ENCODE measurements at regions not wholly inside any gene's neighbourhood (a gene's known extent, or its start where the extent isn't known, plus 50 kb on each side); places are given as distances from the start of the nearest gene placed in this dataset.
A peak's percentile ranks its signal among the peaks of the same experiment; 100 is the strongest.

GRCh38 chr20:53891306-53891894 lies 179.0 kb downstream of the BCAS1 start:
- H3K79me1 ChIP-seq (replicated peaks; ENCODE audit: low read length, poor library complexity, severe bottlenecking), result no peaks in the 10 kb centered on the region
- H2BK12ac ChIP-seq (ENCODE audit: low read length in 2 of 2), result peak overlapping the region in 1 of 2 experiments; percentile 90
- H3K14ac ChIP-seq (ENCODE audit: low read length in 2 of 2), result no peak overlapping the region
- H2AFZ ChIP-seq (ENCODE audit: low read depth, low read length), result no peak overlapping the region
- WGBS, result 33% methylated on average over 1 of the region's 1 CpG
- no peak overlapping the region for H3K23ac ChIP-seq (ENCODE audit: low read length in 2 of 2)
- no peak overlapping the region for H4K91ac ChIP-seq (ENCODE audit: low read length)
- peak overlapping the region; percentile 53 for H3K9ac ChIP-seq (ENCODE audit: low read length)
- peak overlapping the region in 1 of 2 experiments; percentile 84 for H3K18ac ChIP-seq (ENCODE audit: low read depth in 1 of 2, low read length in 2 of 2)
- no peak overlapping the region for H2BK120ac ChIP-seq (ENCODE audit: low read depth, low read length)
- peak overlapping the region; percentile 64 for H2AK5ac ChIP-seq (ENCODE audit: low read length, severe bottlenecking)
- H3K4me3 ChIP-seq (ENCODE audit: insufficient read depth in 1 of 2, low read depth in 1 of 2, low read length in 2 of 2), result peak overlapping the region in 1 of 2 experiments; percentile 52
- H3K27ac ChIP-seq (ENCODE audit: low read length, poor library complexity, severe bottlenecking), result no peak overlapping the region
- H2BK15ac ChIP-seq (ENCODE audit: low read depth, poor library complexity, severe bottlenecking), result peak overlapping the region; percentile 92
- no peak overlapping the region for H3K4me2 ChIP-seq (ENCODE audit: low read length, poor library complexity, severe bottlenecking)
- DNase-seq, result peak; percentile 86
- H2BK5ac ChIP-seq (ENCODE audit: low read depth, low read length, poor library complexity, severe bottlenecking), result no peak overlapping the region
- peak overlapping the region; percentile 46 for H4K8ac ChIP-seq (ENCODE audit: low read length)
- H3K36me3 ChIP-seq (ENCODE audit: control insufficient read depth in 1 of 2, insufficient read depth in 2 of 2, low read depth in 1 of 2, low read length in 2 of 2), result peaks cover 0 to 2% of the 10 kb centered on the region in 2 experiments
- peaks cover 8% of the 10 kb centered on the region for H3K9me3 ChIP-seq (ENCODE audit: control insufficient read depth, low read length)
- peak overlapping the region; percentile 21 to 42 for H3K4ac ChIP-seq (ENCODE audit: low read depth in 1 of 2, low read length in 2 of 2)
- no peaks in the 10 kb centered on the region for H3K27me3 ChIP-seq (ENCODE audit: control insufficient read depth in 1 of 2, insufficient read depth in 1 of 2, low read length in 2 of 2)
- H3K4me1 ChIP-seq (ENCODE audit: control insufficient read depth, insufficient read depth, low read depth, low read length), result peaks cover 5% of the 10 kb centered on the region

- Histone ChIP-seq H2BK5ac (ENCODE audit: low read depth, low read length, poor library complexity, severe bottlenecking) (no peak overlapping the region), H4K8ac (ENCODE audit: low read length) (peak overlapping the region; percentile 46), H3K23ac (ENCODE audit: low read length in 2 of 2) (peak overlapping the region in 1 of 2 experiments; percentile 23), H3K4ac (ENCODE audit: low read depth in 1 of 2, low read length in 2 of 2) (peak overlapping the region; percentile 68 to 92), H3K27me3 (ENCODE audit: control insufficient read depth in 1 of 2, insufficient read depth in 1 of 2, low read length in 2 of 2) (no peaks in the 10 kb centered on the region), H2BK15ac (ENCODE audit: low read depth, poor library complexity, severe bottlenecking) (peak overlapping the region; percentile 92), H3K14ac (ENCODE audit: low read length in 2 of 2) (no peak overlapping the region), H2BK120ac (ENCODE audit: low read depth, low read length) (no peak overlapping the region), H2AK5ac (ENCODE audit: low read length, severe bottlenecking) (peak overlapping the region; percentile 64), H3K4me1 (ENCODE audit: control insufficient read depth, insufficient read depth, low read depth, low read length) (peaks cover 5% of the 10 kb centered on the region), H4K91ac (ENCODE audit: low read length) (peak overlapping the region; percentile 93), H2AFZ (ENCODE audit: low read depth, low read length) (no peak overlapping the region), H2BK12ac (ENCODE audit: low read length in 2 of 2) (peak overlapping the region; percentile 65 to 90), H3K27ac (ENCODE audit: low read length, poor library complexity, severe bottlenecking) (no peak overlapping the region), H3K36me3 (ENCODE audit: control insufficient read depth in 1 of 2, insufficient read depth in 2 of 2, low read depth in 1 of 2, low read length in 2 of 2) (peaks cover 0 to 2% of the 10 kb centered on the region in 2 experiments), H3K4me2 (ENCODE audit: low read length, poor library complexity, severe bottlenecking) (no peak overlapping the region), H3K4me3 (ENCODE audit: insufficient read depth in 1 of 2, low read depth in 1 of 2, low read length in 2 of 2) (peak overlapping the region in 1 of 2 experiments; percentile 52), H3K18ac (ENCODE audit: low read depth in 1 of 2, low read length in 2 of 2) (peak overlapping the region; percentile 61 to 84), H3K79me1 (replicated peaks; ENCODE audit: low read length, poor library complexity, severe bottlenecking) (no peaks in the 10 kb centered on the region), H3K9me3 (ENCODE audit: control insufficient read depth, low read length) (peaks cover 8% of the 10 kb centered on the region), H3K9ac (ENCODE audit: low read length) (peak overlapping the region; percentile 53)
- DNase-seq, result no peak
- 84% methylated on average over 5 of the region's 6 CpGs for WGBS
Measured at GRCh38 chr20:53890443-53891305, 179.7 kb downstream of the BCAS1 start.

GRCh38 chr20:53889411-53890148 lies 180.8 kb downstream of the BCAS1 start:
- no peak overlapping the region for H4K91ac ChIP-seq (ENCODE audit: low read length)
- no peak overlapping the region for H3K4me2 ChIP-seq (ENCODE audit: low read length, poor library complexity, severe bottlenecking)
- H2BK5ac ChIP-seq (ENCODE audit: low read depth, low read length, poor library complexity, severe bottlenecking), result no peak overlapping the region
- WGBS, result 98% methylated on average over 6 of the region's 10 CpGs
- no peak overlapping the region for H3K9ac ChIP-seq (ENCODE audit: low read length)
- H2BK120ac ChIP-seq (ENCODE audit: low read depth, low read length), result no peak overlapping the region
- peaks cover 5% of the 10 kb centered on the region for H3K4me1 ChIP-seq (ENCODE audit: control insufficient read depth, insufficient read depth, low read depth, low read length)
- no peak overlapping the region for H3K23ac ChIP-seq (ENCODE audit: low read length in 2 of 2)
- no peak overlapping the region for H2AK5ac ChIP-seq (ENCODE audit: low read length, severe bottlenecking)
- no peak overlapping the region for H3K18ac ChIP-seq (ENCODE audit: low read depth in 1 of 2, low read length in 2 of 2)
- no peak overlapping the region for H3K4ac ChIP-seq (ENCODE audit: low read depth in 1 of 2, low read length in 2 of 2)
- H2AFZ ChIP-seq (ENCODE audit: low read depth, low read length), result no peak overlapping the region
- no peak overlapping the region for H4K8ac ChIP-seq (ENCODE audit: low read length)
- no peaks in the 10 kb centered on the region for H3K27me3 ChIP-seq (ENCODE audit: control insufficient read depth in 1 of 2, insufficient read depth in 1 of 2, low read length in 2 of 2)
- H3K36me3 ChIP-seq (ENCODE audit: control insufficient read depth in 1 of 2, insufficient read depth in 2 of 2, low read depth in 1 of 2, low read length in 2 of 2), result peaks cover 0 to 2% of the 10 kb centered on the region in 2 experiments
- no peak overlapping the region for H3K4me3 ChIP-seq (ENCODE audit: insufficient read depth in 1 of 2, low read depth in 1 of 2, low read length in 2 of 2)
- H2BK12ac ChIP-seq (ENCODE audit: low read length in 2 of 2), result no peak overlapping the region
- H3K27ac ChIP-seq (ENCODE audit: low read length, poor library complexity, severe bottlenecking), result no peak overlapping the region
- peaks cover 8% of the 10 kb centered on the region for H3K9me3 ChIP-seq (ENCODE audit: control insufficient read depth, low read length)
- H2BK15ac ChIP-seq (ENCODE audit: low read depth, poor library complexity, severe bottlenecking), result no peak overlapping the region
- H3K14ac ChIP-seq (ENCODE audit: low read length in 2 of 2), result no peak overlapping the region
- no peaks in the 10 kb centered on the region for H3K79me1 ChIP-seq (replicated peaks; ENCODE audit: low read length, poor library complexity, severe bottlenecking)
- DNase-seq, result no peak
